Fibroblast of the conjunctiva (primary cell): ENCODE measurements at regions not wholly inside any gene's neighbourhood (a gene's known extent, or its start where the extent isn't known, plus 50 kb on each side); places are given as distances from the start of the nearest gene placed in this dataset.
A peak's percentile ranks its signal among the peaks of the same experiment; 100 is the strongest.

Experiments used
- DNase-seq: peaks from one replicate; pipeline ENCODE4 v3.0.0-alpha.2; 2010; ENCODE audit warnings: low read depth

GRCh38 chr5:56346741-56347535 is 113.8 kb upstream of the ANKRD55 start:
- peak; percentile 77 for DNase-seq

DNA sequence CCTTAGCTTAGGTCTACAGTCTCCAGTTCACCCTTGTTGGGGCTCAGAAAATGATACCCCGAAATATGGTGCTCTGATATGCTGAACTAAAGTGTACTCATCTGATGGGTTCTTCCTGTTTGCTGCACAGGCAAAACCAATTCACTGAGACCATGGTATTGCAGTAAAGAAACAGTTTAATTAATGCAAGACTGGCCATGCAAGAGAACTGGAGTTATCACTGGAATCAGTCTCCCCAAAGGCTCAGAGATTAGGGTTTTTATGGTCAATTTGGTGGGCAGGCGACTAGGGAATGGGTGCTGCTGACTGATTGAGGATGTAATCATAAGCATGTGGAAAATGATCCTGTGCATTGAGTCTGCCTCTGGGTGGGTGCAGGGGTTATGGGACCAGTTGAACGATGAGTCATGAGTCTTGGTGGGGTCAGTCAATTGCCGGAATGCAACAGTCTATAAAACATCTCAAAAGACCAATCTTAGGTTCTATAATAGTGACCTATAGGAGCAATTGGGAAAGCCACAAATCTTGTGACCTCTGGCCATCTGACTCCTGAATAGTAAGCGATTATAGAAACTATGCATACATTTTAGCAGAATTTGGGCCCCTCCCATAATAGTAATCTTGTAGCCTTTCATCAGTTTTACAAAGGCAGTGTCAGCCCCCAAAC is 113.0 kb upstream of the ANKRD55 start:
- DNase-seq, result no peak

GRCh38 chr5:56345352-56345751 is 112.2 kb upstream of the ANKRD55 start:
- DNase-seq, result no peak

GRCh38 chr5:56344594-56344993 is 111.5 kb upstream of the ANKRD55 start:
- DNase-seq, result no peak

- DNase-seq, result no peak
Observed at GRCh38 chr5:56343988-56344387, 110.9 kb upstream of the ANKRD55 start.

- no peak for DNase-seq
Observed at GRCh38 chr5:56342616-56343015, 109.5 kb upstream of the ANKRD55 start.

DNA sequence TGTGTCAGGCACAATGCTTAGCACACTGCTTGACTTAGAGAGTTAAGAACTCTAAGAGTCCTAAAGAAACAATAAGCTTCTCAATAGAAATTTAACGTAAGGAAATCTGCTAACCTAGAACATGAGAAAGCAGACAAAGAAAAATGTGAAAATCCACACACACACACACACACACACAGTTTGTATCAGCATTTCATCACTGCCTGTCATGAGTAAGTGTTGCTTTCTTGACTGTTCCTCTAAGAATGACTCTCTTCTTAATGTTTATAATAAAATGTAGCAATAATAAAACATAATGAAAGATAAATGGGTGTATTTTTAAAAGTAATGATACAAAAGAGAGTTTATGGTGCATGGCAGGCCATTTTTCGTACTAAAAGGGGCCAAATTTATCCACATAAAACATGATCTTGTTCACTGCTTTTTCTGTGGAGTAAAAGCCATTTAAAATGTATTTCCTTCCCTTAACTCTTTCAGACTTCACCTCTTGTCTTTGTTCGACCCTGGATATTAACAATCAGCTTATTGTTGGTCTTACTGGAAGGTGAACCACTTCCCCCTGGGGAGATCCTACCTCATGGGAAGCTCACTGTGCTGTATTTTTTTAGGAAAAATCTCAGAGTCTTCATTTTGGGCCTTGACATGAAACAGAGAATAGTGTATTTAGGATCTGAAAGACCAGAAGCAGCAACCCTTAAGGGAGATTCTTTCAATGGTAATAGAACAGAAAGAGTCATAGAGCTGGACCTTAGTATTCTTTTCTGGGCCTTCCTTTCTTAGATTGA is 107.3 kb upstream of the ANKRD55 start:
- DNase-seq, result no peak

GRCh38 chr5:56339732-56340131 is 106.6 kb upstream of the ANKRD55 start:
- no peak for DNase-seq

DNA sequence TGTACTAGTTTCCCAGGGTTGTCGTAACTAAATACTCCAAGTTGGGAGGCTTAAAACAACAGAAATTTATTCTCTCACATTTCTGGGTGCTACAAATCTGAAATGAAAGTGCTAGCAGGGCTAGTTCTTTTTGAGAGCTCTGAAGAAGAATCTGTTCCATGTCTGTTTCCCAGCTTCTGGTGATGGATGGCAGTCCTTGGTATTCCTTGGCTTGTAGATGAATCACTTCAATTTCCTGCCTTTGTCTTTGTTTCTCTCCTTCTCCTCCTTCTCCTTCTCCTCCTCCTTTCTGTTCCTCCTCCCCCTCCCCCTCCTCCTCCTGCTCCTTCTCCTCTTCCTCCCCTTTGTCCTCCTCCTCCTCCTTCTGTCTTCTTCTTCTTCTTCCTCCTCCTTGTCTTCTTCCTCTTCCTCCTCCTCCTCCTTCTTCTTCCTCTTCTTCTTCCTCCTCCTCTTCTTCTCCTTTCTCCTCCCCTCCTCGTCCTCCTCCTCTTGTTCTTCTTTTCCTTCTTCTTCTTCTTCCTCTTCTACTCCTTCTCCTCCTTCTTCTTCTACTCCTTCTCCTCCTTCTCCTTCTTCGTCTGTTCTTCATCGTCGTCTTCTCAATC is 104.7 kb upstream of the ANKRD55 start:
- no peak for DNase-seq

GRCh38 chr5:56335212-56335611 is 102.1 kb upstream of the ANKRD55 start:
- DNase-seq, result no peak

DNA sequence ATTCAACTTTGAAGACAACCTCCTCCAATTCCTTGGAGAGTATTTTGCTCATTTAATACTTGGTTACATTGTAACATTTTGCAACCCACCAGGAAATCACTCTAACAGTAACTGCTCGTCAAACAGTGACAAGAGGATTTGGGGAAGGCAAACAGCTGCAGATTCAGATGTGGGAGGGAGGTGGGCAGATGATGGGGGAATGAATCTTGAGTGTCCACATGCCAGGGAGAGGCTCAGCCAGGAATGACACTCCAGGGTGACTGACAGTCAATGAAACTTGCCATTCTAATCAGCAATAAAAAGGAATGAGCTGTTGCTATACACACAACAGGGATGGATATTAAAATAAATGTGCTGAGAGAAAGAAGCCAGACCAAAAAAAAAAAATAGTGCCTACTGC is 97.7 kb upstream of the ANKRD55 start:
- no peak for DNase-seq

GRCh38 chr5:56330167-56330566 is 97.0 kb upstream of the ANKRD55 start:
- DNase-seq, result no peak

DNA sequence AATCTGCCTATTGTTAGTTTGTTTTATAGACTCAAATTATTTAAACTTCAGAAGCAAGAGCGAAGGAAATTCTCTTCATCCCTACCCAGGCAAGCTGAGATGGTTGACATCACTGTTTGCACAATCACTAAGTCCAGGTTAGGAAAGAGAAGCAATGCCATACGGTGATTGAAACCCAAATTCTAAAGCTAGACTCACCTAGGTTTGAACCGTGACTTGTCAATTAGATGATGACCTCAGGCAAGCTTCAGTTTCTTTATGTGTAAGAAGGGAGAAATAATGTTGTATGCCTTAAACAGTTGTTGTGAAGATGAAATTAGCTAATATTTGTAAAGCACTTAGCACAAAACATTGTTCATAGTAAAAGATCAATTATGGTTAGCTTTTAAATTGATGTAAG is 96.5 kb upstream of the ANKRD55 start:
- no peak for DNase-seq

GRCh38 chr5:56328753-56329560 is 95.8 kb upstream of the ANKRD55 start:
- DNase-seq, result no peak

GRCh38 chr5:56327809-56328208 is 94.7 kb upstream of the ANKRD55 start:
- DNase-seq, result no peak

GRCh38 chr5:56326770-56327169 is 93.6 kb upstream of the ANKRD55 start:
- no peak for DNase-seq

GRCh38 chr5:56326116-56326515 is 93.0 kb upstream of the ANKRD55 start:
- no peak for DNase-seq

DNA sequence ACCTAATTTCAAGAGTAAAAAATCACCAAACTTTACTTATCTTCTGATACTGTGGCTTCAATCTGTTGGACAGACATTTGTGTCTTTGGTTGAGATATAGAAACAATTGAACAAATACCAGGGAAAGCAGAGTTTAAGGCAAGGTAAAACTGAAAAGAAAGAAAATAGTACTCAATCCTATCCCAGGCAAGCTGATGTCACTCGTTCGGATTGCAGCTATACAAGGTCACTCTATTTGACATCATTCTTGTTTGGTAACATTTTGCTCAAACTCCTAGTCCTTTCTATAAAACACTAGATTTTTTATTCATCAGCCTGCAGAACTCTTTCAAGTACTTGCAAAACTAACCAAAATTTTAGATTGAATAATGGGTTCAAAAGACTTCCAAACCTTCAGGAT is 91.9 kb upstream of the ANKRD55 start:
- DNase-seq, result no peak

DNA sequence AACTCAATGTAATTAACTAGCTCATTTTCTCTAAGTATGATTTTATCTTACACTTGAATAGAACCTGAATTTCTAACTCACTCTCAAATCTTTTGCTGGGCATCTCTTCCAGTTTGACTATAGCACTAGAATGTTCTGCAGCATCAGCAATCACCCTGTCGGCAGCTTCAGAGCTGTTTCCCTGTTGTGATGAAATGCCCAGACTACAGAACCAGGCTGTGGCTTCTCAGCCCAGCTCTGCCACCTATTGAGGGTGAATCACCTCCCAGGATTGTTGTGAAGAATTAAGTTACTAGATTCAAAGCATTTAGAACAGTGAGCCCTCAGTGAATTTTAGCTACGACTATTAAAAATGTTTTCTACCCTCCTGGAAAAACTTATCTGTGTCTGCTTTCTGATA is 90.4 kb upstream of the ANKRD55 start:
- no peak for DNase-seq

GRCh38 chr5:56322592-56322991 is 89.5 kb upstream of the ANKRD55 start:
- no peak for DNase-seq

- DNase-seq, result no peak
Observed at GRCh38 chr5:56321236-56321881, 88.2 kb upstream of the ANKRD55 start.
